ENCODE measurements at regions not wholly inside any gene's neighbourhood (a gene's known extent, or its start where the extent isn't known, plus 50 kb on each side); places are given as distances from the start of the nearest gene placed in this dataset.
A peak's percentile ranks its signal among the peaks of the same experiment; 100 is the strongest.

DNA sequence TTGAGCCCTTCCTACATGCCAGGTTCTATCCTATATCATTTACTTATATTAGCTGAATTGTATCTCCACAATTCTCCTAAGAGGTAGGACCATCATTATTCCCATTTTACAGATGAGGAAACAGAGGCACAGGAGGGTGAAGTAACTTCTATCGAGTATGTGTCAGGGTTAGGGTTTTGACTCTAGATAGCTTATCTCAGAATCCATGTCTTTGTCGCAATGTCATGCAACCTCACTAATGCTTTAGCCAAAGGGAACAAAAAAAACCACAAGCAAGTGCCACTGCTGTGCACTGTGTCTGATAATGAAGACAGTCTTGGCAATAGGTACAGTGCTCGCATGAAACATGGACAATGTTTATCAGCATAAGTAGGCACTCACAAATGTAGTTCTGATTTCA, 95.4 kb upstream of the CLDN14 start:
- H3K4me3 ChIP-seq (ENCODE audit: low read depth, low read length), result no peak overlapping the region
- TF ChIP-seq, protein P1, sequence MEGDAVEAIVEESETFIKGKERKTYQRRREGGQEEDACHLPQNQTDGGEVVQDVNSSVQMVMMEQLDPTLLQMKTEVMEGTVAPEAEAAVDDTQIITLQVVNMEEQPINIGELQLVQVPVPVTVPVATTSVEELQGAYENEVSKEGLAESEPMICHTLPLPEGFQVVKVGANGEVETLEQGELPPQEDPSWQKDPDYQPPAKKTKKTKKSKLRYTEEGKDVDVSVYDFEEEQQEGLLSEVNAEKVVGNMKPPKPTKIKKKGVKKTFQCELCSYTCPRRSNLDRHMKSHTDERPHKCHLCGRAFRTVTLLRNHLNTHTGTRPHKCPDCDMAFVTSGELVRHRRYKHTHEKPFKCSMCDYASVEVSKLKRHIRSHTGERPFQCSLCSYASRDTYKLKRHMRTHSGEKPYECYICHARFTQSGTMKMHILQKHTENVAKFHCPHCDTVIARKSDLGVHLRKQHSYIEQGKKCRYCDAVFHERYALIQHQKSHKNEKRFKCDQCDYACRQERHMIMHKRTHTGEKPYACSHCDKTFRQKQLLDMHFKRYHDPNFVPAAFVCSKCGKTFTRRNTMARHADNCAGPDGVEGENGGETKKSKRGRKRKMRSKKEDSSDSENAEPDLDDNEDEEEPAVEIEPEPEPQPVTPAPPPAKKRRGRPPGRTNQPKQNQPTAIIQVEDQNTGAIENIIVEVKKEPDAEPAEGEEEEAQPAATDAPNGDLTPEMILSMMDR (conservative IDR thresholded peaks at IDR 0.05; ENCODE audit: low read depth, low read length), result no peak

DNA sequence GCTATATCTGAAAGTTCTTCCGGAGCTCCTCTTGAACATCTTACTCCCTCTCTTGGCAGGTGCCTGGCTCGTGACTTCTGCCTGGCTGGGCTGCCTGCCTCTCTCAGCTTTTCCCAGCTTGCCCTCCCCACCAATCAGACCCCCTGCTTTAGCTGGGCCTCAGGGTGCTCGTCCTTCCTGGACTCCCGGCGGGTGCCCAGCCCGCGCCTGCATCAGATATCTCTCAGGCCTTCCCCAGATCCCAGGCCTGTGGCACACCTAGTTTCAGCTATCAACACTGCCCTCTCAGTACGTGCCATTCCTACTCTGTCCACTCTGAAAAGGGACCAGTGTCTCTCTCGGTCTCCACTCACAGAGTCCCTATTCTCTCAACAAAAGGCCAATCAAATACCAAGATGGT, 96.5 kb upstream of the CLDN14 start:
- no peak overlapping the region for H3K4me3 ChIP-seq (ENCODE audit: low read depth, low read length)
- TF ChIP-seq, protein P1 (conservative IDR thresholded peaks at IDR 0.05; ENCODE audit: low read depth, low read length), result no peak
- no peak for DNase-seq (ENCODE audit: low read depth)

More for the DNA sequence above, 95.4 kb upstream of the CLDN14 start:
- no peak for DNase-seq (ENCODE audit: low read depth)

DNA sequence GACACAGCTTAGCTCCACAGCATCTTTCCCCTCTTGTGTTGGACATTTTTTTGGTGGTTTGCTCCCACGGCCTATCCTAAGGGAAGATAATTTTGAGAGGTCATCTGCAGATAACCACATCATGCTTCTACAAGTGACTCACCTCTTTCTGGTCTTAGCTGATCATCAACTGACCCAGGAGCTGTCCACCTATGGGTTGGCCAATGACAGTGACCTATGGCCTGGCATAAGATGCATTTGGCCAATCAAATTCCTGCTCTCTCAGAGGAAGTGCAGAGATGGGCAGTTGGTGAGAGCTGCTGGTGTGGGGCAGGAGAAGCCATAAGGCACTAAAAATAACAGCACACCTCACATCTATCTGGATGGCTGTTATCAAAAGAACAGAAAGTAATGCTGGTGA, 100.0 kb upstream of the CLDN14 start:
- DNase-seq (ENCODE audit: low read depth), result no peak
- TF ChIP-seq, protein P1 (conservative IDR thresholded peaks at IDR 0.05; ENCODE audit: low read depth, low read length), result no peak
- no peak overlapping the region for H3K4me3 ChIP-seq (ENCODE audit: low read depth, low read length)

DNA sequence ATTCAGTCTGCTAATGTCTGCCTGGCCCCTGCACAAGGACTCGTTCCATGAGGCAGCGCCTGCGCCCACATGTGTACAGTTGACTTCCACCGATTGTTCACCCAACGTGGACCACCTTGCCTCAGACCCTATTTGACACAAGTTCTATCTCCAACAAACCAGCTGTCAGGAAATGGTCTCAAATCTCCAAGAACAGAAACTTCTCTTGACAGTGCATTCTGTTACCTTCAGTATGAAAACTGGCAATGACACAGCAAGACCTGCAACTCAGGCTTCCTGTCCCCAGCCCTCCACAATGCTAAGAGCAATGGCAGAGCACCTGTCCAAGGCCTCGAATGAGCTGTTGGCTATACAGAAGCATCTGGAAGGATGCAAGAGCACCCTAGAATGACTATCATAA, 102.3 kb upstream of the CLDN14 start:
- TF ChIP-seq, protein P1 (conservative IDR thresholded peaks at IDR 0.05; ENCODE audit: low read depth, low read length), result no peak
- DNase-seq (ENCODE audit: low read depth), result no peak
- no peak overlapping the region for H3K4me3 ChIP-seq (ENCODE audit: low read depth, low read length)

DNA sequence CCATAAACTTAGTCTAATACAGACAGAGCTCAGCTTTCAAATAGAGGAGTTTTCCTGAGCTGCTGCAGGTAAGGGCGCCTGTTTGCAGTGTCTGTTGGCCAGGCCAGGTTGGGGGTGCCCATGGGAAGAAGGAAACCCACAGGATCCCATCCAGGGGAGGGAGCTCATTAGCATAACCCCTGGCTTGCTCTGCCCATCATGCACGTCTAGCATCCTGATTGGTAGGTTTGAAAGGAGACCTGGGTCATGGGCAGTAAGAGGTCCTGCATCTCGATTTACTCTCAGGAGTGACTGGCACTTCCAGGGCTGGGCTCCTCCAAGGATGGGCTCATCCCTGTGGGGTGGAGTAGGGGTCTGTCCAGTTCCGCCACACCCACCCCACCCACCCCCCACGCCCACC, 103.7 kb upstream of the CLDN14 start:
- no peak overlapping the region for H3K4me3 ChIP-seq (ENCODE audit: low read depth, low read length)
- DNase-seq (ENCODE audit: low read depth), result no peak
- TF ChIP-seq, protein P1 (conservative IDR thresholded peaks at IDR 0.05; ENCODE audit: low read depth, low read length), result no peak

DNA sequence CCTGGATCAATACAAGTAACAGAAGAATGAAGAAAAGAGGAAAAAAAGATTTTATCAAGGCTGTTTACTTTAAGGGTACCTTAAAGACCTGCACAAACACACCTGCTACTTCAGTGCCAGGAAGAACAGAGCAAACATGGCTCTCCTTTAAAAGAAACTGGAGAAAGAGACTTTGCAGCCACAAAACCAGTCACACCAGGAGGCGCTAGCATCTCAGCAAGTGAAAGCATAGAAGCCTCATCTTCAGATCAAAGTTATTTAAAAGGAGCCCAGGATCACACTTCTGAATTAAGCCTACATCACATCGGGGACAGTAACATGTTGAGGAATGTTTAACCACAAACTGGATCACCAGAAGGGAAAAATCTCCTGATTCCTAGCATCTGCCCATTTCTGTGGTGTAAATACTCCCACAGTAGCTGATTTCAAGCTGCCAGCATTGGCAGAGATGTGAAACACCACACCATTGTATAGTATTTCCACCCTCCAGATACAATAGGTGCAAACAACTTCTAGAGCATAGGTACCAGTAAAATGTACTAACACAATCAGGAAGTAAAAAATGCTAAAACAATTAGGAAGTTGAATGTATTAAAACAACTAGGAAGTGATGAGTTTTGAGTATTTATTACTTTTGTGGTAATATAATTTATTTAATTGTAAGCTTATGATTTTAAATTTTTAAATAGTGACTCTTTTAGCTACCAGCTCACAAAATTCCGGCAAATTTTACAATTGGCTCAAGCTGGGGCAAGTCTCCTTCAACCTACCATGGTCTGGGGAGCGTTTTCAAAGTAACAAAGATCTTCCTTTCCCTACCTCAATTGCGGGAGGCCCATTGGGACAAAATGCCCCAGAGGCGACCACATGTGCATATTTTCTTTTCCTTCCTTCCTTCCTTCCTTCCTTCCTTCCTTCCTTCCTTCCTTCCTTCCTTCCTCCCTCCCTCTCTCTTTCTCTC, 105.3 kb upstream of the CLDN14 start:
- H3K4me3 ChIP-seq (ENCODE audit: low read depth, low read length), result no peak overlapping the region
- peak; percentile 21 for DNase-seq (ENCODE audit: low read depth)
- TF ChIP-seq, protein P1 (conservative IDR thresholded peaks at IDR 0.05; ENCODE audit: low read depth, low read length), result peak; percentile 49

DNA sequence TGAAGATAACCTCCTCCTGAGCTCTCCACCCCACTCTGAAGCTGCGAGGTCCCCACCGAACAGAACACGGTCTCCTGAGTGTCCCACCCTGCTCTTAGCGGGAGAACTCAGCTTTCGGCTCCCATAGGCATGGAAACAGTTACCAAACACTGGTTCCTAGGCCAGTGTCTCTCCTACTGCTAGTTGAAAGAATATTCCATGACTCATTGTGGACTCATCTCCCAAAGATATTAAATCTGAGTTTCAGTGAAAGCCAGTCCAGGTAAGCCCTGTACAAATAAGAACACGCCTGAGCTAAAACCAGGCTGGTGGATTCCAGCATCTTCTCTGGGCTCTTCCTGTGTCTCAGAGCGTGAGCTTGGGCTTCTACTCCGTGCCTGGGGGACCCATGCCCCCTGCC, 107.5 kb upstream of the CLDN14 start:
- peak; percentile 11 for DNase-seq (ENCODE audit: low read depth)
- TF ChIP-seq, protein P1 (conservative IDR thresholded peaks at IDR 0.05; ENCODE audit: low read depth, low read length), result no peak
- H3K4me3 ChIP-seq (ENCODE audit: low read depth, low read length), result no peak overlapping the region
